ENCODE measurements at regions not wholly inside any gene's neighbourhood (a gene's known extent, or its start where the extent isn't known, plus 50 kb on each side); places are given as distances from the start of the nearest gene placed in this dataset.

GRCh38 chr11:10358696-10359095 lies 53.8 kb downstream of the ADM start:
- no peak for DNase-seq (ENCODE audit: low read depth)

- no peak for DNase-seq (ENCODE audit: low read depth)
These were observed 54.3 kb downstream of the ADM start for GRCh38 chr11:10359171-10359570.

DNA sequence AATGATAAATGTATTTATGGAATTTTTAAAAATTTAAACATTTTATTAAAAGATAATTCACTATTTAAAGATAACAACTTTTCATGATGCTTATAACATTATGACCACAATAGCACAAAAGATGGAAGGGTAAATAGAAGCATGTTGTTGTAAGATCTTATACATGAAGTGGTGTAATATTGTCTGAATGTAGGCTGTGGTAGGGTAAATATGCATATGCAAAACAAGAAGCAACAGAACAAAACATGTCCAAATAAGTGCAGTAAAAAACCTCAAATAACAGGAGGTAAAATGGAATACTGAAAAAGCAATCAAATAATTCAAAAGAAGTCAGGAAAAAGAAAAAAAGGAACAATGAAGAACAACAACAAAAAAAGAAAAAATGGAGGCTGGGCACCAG lies 56.0 kb downstream of the ADM start:
- DNase-seq (ENCODE audit: low read depth) = no peak

GRCh38 chr11:10365045-10365444 lies 60.2 kb downstream of the ADM start:
- DNase-seq (ENCODE audit: low read depth) = no peak

GRCh38 chr11:10366568-10367331 lies 61.9 kb downstream of the ADM start:
- DNase-seq (ENCODE audit: low read depth) = peak; percentile 94

- no peak for DNase-seq (ENCODE audit: low read depth)
These were observed 67.2 kb downstream of the ADM start for GRCh38 chr11:10371926-10372641.

GRCh38 chr11:10373340-10373739 lies 68.5 kb downstream of the ADM start:
- DNase-seq (ENCODE audit: low read depth) = no peak

- DNase-seq (ENCODE audit: low read depth) = no peak
These were observed 69.1 kb downstream of the ADM start for GRCh38 chr11:10373929-10374328.

DNA sequence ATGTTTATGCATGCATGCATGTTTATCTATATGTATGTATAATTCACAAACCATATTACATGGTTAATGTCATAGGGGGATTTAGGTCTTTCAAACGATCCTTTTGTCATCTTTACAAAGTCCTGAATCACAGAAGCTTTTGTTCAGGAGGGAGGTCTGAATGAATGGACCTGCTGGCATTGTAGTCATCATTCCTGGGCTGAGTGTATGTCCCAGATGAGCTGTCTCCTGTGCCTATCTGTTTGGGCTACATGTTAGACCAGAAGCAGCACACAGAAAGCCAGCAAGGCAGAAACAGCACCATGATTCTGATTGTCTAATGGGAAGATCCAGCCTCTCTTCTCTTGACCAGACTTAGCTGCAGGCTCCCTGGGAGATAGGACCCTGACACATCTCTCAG lies 69.5 kb downstream of the ADM start:
- DNase-seq (ENCODE audit: low read depth) = no peak

DNA sequence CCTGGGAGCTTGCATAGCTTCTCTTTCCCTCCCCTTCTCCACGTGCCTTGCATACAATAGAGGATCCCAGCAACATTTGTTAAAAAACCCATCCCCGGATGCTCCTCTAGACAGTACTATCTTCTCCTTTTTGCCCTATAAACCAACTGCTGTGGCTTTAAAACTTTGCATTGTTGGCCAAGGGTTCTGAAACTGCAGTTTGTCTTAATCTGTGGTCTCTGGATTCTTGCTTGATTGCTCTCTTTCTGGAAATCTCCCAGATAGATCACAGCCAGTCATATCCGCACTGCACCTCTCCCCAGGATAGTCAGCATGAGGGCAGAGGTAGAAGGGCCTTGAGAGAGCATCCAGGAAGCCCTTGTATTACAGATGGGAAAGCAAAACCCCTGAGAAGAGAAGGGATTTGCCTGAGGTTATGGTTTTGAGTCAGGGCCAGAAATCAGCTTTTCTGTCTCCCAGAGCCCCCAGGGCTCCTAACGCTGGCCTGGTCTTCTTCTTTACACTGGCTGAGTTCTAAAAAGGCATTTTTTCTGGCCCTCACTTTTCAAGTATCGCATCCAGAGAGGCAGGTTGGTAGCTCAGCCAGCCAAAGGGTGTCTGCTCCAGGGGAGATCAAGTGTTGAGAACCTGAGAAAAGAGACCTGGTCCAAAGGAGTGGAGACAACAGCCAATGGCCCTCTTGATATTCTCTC lies 70.6 kb downstream of the ADM start:
- no peak for DNase-seq (ENCODE audit: low read depth)

DNA sequence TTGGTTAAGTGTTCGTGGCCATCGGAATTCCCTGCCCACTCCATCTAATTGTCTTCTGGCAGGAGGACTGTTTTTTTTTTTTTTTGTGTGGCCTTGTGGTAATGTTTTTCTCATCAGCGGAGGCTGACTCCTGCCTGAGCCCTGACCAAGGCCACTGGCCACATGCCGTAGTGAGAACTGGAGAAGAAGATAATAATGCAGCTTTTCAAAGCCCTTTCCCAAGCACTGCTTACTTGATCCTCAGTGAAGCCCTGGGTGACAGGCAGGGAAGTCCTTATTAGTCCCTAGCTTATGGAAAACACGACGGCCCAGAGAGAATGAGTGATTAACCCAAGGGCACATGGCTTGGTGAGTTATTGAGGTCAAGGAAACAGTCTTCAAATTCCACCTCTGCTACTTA lies 71.2 kb downstream of the ADM start:
- no peak for DNase-seq (ENCODE audit: low read depth)

DNA sequence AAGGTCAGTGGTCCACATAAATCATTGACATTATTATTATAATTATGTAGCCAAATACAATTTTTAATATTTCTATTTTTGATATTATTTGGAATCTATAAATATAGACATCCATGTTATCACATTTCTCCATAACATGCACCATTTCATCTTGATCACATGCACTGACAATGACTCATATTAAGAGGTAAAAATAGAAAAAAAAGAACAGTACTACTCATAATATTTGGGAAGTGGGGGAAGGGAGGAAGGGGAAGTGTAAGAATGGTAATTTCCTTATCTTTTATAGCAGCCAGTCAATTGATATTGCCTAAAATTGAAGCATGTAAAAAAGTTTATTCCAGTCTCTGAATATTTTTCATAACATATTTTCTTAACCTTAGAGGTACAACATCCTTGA lies 72.3 kb downstream of the ADM start:
- DNase-seq (ENCODE audit: low read depth) = no peak

GRCh38 chr11:10378362-10378761 lies 73.5 kb downstream of the ADM start:
- DNase-seq (ENCODE audit: low read depth) = no peak

GRCh38 chr11:10379022-10379421 lies 74.1 kb downstream of the ADM start:
- DNase-seq (ENCODE audit: low read depth) = no peak

DNA sequence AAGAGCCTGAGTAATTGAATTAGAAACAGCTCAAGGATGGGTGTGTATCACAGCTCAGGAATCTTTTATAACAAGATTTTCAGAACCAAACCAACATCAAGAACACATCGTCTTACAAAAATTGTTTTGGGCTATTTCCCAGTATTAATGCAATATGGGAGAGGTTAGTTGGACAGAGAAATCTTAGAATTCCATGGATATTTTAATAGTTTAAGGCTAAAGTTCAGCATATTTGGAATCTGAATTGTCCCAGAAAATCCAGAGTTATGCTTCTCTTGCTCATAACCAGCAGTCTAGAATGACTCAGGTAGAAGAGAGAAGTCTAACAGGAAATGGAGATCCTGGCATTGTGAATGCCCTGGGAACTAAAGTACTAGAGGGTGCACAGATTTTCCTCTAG lies 74.6 kb downstream of the ADM start:
- no peak for DNase-seq (ENCODE audit: low read depth)

GRCh38 chr11:10379871-10380568 lies 75.0 kb upstream of the AMPD3 start:
- no peak for DNase-seq (ENCODE audit: low read depth)

DNA sequence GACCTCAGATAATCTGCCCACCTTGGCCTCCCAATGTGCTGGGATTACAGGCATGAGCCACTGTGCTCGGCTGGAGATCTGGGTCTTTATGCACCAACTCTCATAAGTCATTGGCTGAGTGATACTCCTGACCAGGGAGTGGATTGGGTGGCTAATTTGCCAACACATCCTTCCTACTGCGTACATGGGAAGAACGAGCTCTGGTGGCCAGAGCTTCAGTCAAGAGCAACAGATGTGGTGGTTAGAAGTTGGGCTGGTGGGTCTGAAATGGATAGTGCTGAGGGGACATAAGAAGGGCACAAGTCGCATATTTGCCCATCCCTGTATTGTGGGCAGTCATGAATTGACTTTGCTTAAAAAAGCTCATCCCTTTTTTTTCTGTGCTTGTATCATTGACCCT lies 74.1 kb upstream of the AMPD3 start:
- DNase-seq (ENCODE audit: low read depth) = no peak

DNA sequence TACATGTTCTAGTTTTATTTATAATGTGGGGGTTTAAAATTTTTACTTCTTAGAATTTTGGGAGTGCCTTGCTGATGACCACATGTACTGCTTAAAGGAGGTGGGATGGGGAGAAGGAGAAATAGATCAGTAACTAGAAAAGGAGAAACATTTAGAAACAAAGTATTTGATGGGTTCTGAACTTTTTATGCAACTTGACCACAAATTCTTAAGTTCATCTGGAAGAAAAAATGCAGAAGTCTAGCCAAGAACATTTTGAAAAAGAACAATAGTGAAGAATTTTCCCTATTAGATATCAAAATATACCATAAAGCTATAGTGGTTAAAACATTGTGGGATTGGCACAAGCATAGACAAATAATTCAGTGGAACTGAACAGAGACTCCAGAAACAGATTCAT lies 73.3 kb upstream of the AMPD3 start:
- no peak for DNase-seq (ENCODE audit: low read depth)

- no peak for DNase-seq (ENCODE audit: low read depth)
These were observed 72.5 kb upstream of the AMPD3 start for GRCh38 chr11:10382518-10382917.

DNA sequence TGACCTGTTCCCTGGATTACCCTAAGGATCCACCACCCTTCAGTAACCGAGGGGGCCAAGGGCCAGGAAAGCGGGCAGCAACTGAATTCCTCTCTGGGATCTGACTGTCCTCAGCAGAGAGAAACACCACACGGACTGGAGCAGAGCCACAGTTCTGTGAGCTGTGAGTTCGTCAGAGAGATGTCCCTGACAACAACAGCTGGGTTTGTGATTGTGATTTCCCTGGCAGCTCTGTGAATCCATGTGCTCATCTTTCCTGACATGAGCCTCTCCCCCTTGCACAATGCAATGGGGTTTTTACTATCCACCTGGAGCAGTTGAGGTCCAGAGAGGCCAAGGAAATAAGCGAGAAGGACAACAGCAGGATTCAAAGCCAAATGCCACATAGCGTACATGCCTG lies 69.4 kb upstream of the AMPD3 start:
- DNase-seq (ENCODE audit: low read depth) = no peak

DNA sequence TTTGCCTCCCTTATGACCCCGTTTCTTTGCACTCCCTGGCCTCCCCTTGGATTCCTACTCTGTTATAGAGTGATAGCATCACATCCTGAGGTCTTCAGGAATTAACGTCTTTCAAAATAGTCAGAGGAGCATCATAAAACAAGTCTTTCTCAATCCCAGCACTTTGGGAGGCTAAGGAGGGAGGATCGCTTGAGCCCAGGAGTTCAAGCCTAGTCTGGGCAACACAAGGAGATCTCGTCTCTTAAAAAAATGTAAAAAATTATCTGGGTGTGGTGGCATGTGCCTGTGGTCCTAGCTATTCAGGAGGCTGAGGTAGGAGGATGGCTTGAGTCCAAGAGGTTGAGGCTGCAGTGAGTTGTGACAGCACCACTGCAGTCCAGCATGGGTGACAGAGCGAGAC lies 68.7 kb upstream of the AMPD3 start:
- no peak for DNase-seq (ENCODE audit: low read depth)

DNA sequence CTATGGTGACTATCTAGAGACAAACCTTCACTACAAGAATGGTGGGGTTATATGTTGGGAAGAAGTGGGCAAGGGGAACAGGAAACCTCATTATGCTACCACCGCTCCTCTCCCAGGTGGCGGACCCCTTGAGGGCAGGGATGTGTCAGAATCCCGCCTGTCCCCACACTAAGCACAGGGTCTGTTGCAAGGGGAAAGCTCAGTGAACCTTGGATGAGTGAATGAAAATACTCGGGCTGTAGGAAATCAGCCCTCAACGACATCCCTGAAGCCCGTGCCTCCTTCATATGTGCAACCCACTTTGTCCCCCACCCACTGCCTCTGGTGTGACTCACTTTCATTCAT lies 68.2 kb upstream of the AMPD3 start:
- no peak for DNase-seq (ENCODE audit: low read depth)

All from non-pigmented ciliary epithelial cell (primary cell).